SK-N-SH (cell line): ENCODE measurements at regions not wholly inside any gene's neighbourhood (a gene's known extent, or its start where the extent isn't known, plus 50 kb on each side); places are given as distances from the start of the nearest gene placed in this dataset.

ENCODE experiments used
- EP300 ChIP-seq, 2 experiments: IDR thresholded peaks; 2 replicates each; pipeline versions ENCODE4 v1.4.0 to v1.6.1; 2012; ENCODE audit warnings: borderline replicate concordance in 1 of 2, low read depth in 1 of 2, low read length in 1 of 2
- GATA2 ChIP-seq: sonication (generic); formaldehyde crosslinking; IDR thresholded peaks from 2 replicates; pipeline ENCODE4 v1.5.0; 2020; ENCODE audit warnings: mild to moderate bottlenecking, missing genetic modification reagents
- MXI1 ChIP-seq: IDR thresholded peaks from 2 replicates; pipeline ENCODE4 v1.6.1; 2012; ENCODE audit warnings: mild to moderate bottlenecking, low read depth, low read length, improper control_type of control experiment
- POLR2AphosphoS5 ChIP-seq: IDR thresholded peaks from 2 replicates; pipeline ENCODE4 v1.6.1; 2012; ENCODE audit warnings: low read depth, low read length
- RAD21 ChIP-seq: IDR thresholded peaks from 2 replicates; pipeline ENCODE4 v1.6.1; 2012; ENCODE audit warnings: mild to moderate bottlenecking, low read length
- YY1 ChIP-seq: IDR thresholded peaks from 2 replicates; pipeline ENCODE4 v1.4.0; 2012; ENCODE audit warnings: low read depth, mild to moderate bottlenecking
- TF ChIP-seq, protein P1 (sequence below): IDR thresholded peaks from 2 replicates; pipeline ENCODE4 v1.4.0; 2012; ENCODE audit warnings: low read depth, borderline replicate concordance
- TF ChIP-seq, protein P2 (sequence below): fragments of 200-600 bp; sonication (generic); IDR thresholded peaks from 2 replicates; pipeline ENCODE4 v1.6.1; 2017; ENCODE audit warnings: antibody characterized with exemption, mild to moderate bottlenecking, moderate library complexity

DNA sequence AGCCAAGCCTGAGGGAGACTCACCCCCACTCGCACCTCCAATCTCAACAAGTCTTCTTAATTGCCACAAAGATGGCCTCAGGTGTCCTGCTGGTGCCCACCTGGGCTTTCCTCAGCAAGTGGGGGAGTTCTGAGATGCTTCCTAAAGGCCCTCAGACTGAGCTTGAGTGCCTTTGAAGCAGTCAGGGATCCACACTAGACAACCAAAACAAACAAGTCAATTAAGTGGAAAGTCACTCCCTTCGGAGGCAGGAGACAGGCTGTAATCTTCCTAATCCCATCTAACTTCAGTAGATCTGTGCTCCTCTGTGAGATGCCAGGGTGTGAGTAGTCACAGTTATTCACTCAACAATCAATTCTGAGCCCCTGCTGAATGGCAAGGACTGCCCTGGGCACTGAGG is 68.3 kb upstream of the SERP2 start:
- no peak for TF ChIP-seq YY1
- no peak for TF ChIP-seq MXI1
- TF ChIP-seq, protein P1, sequence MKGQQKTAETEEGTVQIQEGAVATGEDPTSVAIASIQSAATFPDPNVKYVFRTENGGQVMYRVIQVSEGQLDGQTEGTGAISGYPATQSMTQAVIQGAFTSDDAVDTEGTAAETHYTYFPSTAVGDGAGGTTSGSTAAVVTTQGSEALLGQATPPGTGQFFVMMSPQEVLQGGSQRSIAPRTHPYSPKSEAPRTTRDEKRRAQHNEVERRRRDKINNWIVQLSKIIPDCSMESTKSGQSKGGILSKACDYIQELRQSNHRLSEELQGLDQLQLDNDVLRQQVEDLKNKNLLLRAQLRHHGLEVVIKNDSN: no peak
- TF ChIP-seq, protein P2, sequence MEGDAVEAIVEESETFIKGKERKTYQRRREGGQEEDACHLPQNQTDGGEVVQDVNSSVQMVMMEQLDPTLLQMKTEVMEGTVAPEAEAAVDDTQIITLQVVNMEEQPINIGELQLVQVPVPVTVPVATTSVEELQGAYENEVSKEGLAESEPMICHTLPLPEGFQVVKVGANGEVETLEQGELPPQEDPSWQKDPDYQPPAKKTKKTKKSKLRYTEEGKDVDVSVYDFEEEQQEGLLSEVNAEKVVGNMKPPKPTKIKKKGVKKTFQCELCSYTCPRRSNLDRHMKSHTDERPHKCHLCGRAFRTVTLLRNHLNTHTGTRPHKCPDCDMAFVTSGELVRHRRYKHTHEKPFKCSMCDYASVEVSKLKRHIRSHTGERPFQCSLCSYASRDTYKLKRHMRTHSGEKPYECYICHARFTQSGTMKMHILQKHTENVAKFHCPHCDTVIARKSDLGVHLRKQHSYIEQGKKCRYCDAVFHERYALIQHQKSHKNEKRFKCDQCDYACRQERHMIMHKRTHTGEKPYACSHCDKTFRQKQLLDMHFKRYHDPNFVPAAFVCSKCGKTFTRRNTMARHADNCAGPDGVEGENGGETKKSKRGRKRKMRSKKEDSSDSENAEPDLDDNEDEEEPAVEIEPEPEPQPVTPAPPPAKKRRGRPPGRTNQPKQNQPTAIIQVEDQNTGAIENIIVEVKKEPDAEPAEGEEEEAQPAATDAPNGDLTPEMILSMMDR: no peak
- TF ChIP-seq EP300 (IDR thresholded peaks at IDR 0.05; ENCODE audit: borderline replicate concordance in 1 of 2, low read depth in 1 of 2, low read length in 1 of 2): no peak
- no peak for TF ChIP-seq GATA2 (CRISPR knock-in tag)
- TF ChIP-seq POLR2AphosphoS5: no peak
- no peak for TF ChIP-seq RAD21
